Fibroblast of lung (primary cell): ENCODE measurements at regions not wholly inside any gene's neighbourhood (a gene's known extent, or its start where the extent isn't known, plus 50 kb on each side); places are given as distances from the start of the nearest gene placed in this dataset.
A peak's percentile ranks its signal among the peaks of the same experiment; 100 is the strongest.

Experiments
- DNase-seq, 2 donors: peaks; one replicate each; pipeline versions ENCODE4 v3.0.0 to v3.0.0-alpha.2; 2010; ENCODE audit warnings: low read depth in 2 of 2
- H2AFZ ChIP-seq: 2 replicates; pipeline ENCODE4 v1.5.1; 2012; ENCODE audit warnings: low read length, control low read depth, inconsistent platforms
- H3K27ac ChIP-seq: 2 replicates; pipeline ENCODE4 v1.5.1; 2011; ENCODE audit warnings: low read length, control low read depth; ENCODE audit not compliant: insufficient read depth
- H3K27me3 ChIP-seq: 2 replicates; pipeline ENCODE4 v1.5.1; 2011; ENCODE audit warnings: mild to moderate bottlenecking, low read length; ENCODE audit not compliant: control insufficient read depth, insufficient read depth
- H3K36me3 ChIP-seq: 2 replicates; pipeline ENCODE4 v1.5.1; 2011; ENCODE audit warnings: low read length; ENCODE audit not compliant: control insufficient read depth, insufficient read depth
- H3K4me1 ChIP-seq: 2 replicates; pipeline ENCODE4 v1.5.1; 2011; ENCODE audit warnings: low read length; ENCODE audit not compliant: control insufficient read depth, insufficient read depth; ENCODE audit errors: extremely low read depth
- H3K4me2 ChIP-seq: 2 replicates; pipeline ENCODE4 v1.5.1; 2011; ENCODE audit warnings: low read length, control low read depth; ENCODE audit not compliant: insufficient read depth; ENCODE audit errors: extremely low read depth
- H3K4me3 ChIP-seq, 4 experiments: fragments of 200-600 bp in 1 of 4; sonication (generic) in 1 of 4; replicated peaks in 1 of 4; 2 replicates each; pipeline ENCODE4 v1.5.1; 2011 to 2016; ENCODE audit warnings: low read length in 4 of 4, low read depth in 3 of 4, mild to moderate bottlenecking in 3 of 4, control low read depth in 2 of 4, inconsistent platforms in 1 of 4, mixed read lengths in 1 of 4; ENCODE audit not compliant: insufficient read depth in 1 of 4; ENCODE audit errors: control extremely low read depth in 1 of 4
- H3K79me2 ChIP-seq: 2 replicates; pipeline ENCODE4 v1.5.1; 2012; ENCODE audit warnings: mild to moderate bottlenecking, low read length, inconsistent platforms; ENCODE audit not compliant: control insufficient read depth, insufficient read depth
- H3K9ac ChIP-seq: 2 replicates; pipeline ENCODE4 v1.5.1; 2011; ENCODE audit warnings: mild to moderate bottlenecking, low read length, control low read depth; ENCODE audit not compliant: insufficient read depth
- H3K9me3 ChIP-seq: 2 replicates; pipeline ENCODE4 v1.5.1; 2012; ENCODE audit warnings: low read depth, low read length; ENCODE audit not compliant: control insufficient read depth, insufficient read depth
- H4K20me1 ChIP-seq: 2 replicates; pipeline ENCODE4 v1.5.1; 2011; ENCODE audit warnings: low read length; ENCODE audit not compliant: control insufficient read depth, insufficient read depth; ENCODE audit errors: extremely low read depth
- CTCF ChIP-seq, 2 donors: IDR thresholded peaks in 1 of 2; conservative IDR thresholded peaks in 1 of 2; 1 replicate in 1 of 2; 2 replicates in 1 of 2; pipeline ENCODE4 v1.5.1; 2011 to 2012; ENCODE audit warnings: low read length in 2 of 2, control low read depth in 1 of 2, inconsistent platforms in 1 of 2, low read depth in 1 of 2, mild to moderate bottlenecking in 1 of 2
- EZH2 ChIP-seq: IDR thresholded peaks from 2 replicates; pipeline ENCODE4 v1.5.1; 2012; ENCODE audit warnings: low read length, control low read depth, mild to moderate bottlenecking; ENCODE audit errors: missing control alignments

DNA sequence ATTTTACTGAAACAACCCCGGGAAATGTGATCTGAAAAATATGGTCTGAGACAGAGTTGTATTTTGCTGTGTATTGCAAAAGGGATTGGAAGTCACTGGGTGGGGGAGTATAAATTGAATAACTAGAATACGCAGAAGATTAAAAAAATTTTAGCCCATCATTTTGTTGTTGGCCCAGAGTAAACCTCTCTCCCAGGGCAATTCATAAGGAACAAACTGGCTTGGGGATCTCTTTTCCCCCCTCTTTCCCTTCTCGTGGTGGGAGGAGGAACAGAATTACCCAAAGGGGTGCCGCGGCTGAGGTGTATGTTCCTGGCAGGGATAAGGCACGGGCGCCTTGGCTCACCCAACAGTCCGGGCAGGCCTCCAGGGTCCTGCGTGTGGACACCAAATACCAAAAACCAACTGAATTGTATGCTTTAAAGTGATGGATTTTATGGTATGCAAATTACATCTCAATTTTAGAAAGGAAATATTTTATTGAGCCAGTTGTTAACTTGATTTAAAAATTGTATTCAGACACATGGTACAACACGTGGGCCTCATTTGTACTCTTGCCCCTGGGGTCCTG lies 121.2 kb upstream of the SPRED2 start:
- no peaks in the 10 kb centered on the region for H4K20me1 ChIP-seq
- no peak overlapping the region for H2AFZ ChIP-seq

GRCh38 chr2:65551528-65551927 lies 119.1 kb upstream of the SPRED2 start:
- H2AFZ ChIP-seq, result no peak overlapping the region
- H3K36me3 ChIP-seq, result no peaks in the 10 kb centered on the region
- no peaks in the 10 kb centered on the region for H3K27me3 ChIP-seq
- no peak for TF ChIP-seq CTCF (conservative IDR thresholded peaks at IDR 0.05 in 1 of 2, IDR thresholded peaks at IDR 0.05 in 1 of 2; ENCODE audit: low read depth in 1 of 2, low read length in 2 of 2)
- no peak for TF ChIP-seq EZH2
- no peak overlapping the region for H3K9ac ChIP-seq
- no peak overlapping the region for H3K4me2 ChIP-seq
- no peaks in the 10 kb centered on the region for H3K9me3 ChIP-seq
- peaks cover 4% of the 10 kb centered on the region for H3K4me1 ChIP-seq
- no peak overlapping the region for H3K4me3 ChIP-seq
- no peaks in the 10 kb centered on the region for H3K79me2 ChIP-seq
- no peak for DNase-seq
- H3K27ac ChIP-seq, result no peak overlapping the region
- H4K20me1 ChIP-seq, result no peaks in the 10 kb centered on the region

More for the DNA sequence above, 121.2 kb upstream of the SPRED2 start:
- no peaks in the 10 kb centered on the region for H3K36me3 ChIP-seq
- H3K4me3 ChIP-seq, result no peak overlapping the region
- no peaks in the 10 kb centered on the region for H3K79me2 ChIP-seq
- H3K27me3 ChIP-seq, result no peaks in the 10 kb centered on the region
- peak in 1 of 2 donors; percentile 13 for DNase-seq
- no peak overlapping the region for H3K9ac ChIP-seq
- no peak overlapping the region for H3K4me2 ChIP-seq
- no peak overlapping the region for H3K27ac ChIP-seq
- H3K9me3 ChIP-seq, result no peaks in the 10 kb centered on the region
- peaks cover 4% of the 10 kb centered on the region for H3K4me1 ChIP-seq
- TF ChIP-seq EZH2 (no peak), CTCF (conservative IDR thresholded peaks at IDR 0.05 in 1 of 2, IDR thresholded peaks at IDR 0.05 in 1 of 2; ENCODE audit: low read depth in 1 of 2, low read length in 2 of 2) (no peak)

GRCh38 chr2:65550246-65550645 lies 117.8 kb upstream of the SPRED2 start:
- Histone ChIP-seq H2AFZ (no peak overlapping the region), H3K4me2 (no peak overlapping the region), H3K27me3 (no peaks in the 10 kb centered on the region), H3K9ac (no peak overlapping the region), H3K9me3 (no peaks in the 10 kb centered on the region), H3K27ac (no peak overlapping the region), H4K20me1 (no peaks in the 10 kb centered on the region), H3K79me2 (no peaks in the 10 kb centered on the region), H3K36me3 (no peaks in the 10 kb centered on the region), H3K4me1 (peaks cover 8% of the 10 kb centered on the region), H3K4me3 (no peak overlapping the region)
- no peak for TF ChIP-seq CTCF (conservative IDR thresholded peaks at IDR 0.05 in 1 of 2, IDR thresholded peaks at IDR 0.05 in 1 of 2; ENCODE audit: low read depth in 1 of 2, low read length in 2 of 2)
- TF ChIP-seq EZH2, result no peak
- DNase-seq, result no peak
